Thyroid gland (tissue), 4 donors: ENCODE measurements at regions not wholly inside any gene's neighbourhood (a gene's known extent, or its start where the extent isn't known, plus 50 kb on each side); places are given as distances from the start of the nearest gene placed in this dataset.

ENCODE experiments used
- DNase-seq, 2 donors: peaks; one replicate each; pipeline ENCODE4 v3.0.0-alpha.2; 2019
- H3K27ac ChIP-seq, 3 donors: fragments of 200-600 bp; sonication (generic); 1 replicate in 2 of 3; 2 replicates in 1 of 3; pipeline ENCODE4 v1.5.1; 2016 to 2019; ENCODE audit warnings: mild to moderate bottlenecking in 1 of 3, moderate library complexity in 1 of 3
- H3K27me3 ChIP-seq: fragments of 200-600 bp; sonication (generic); one replicate; pipeline ENCODE4 v1.5.1; 2019
- H3K36me3 ChIP-seq, 2 donors: fragments of 200-600 bp; sonication (generic); one replicate each; pipeline ENCODE4 v1.5.1; 2016 to 2019
- H3K4me1 ChIP-seq, 2 donors: fragments of 200-600 bp; sonication (generic); one replicate each; pipeline ENCODE4 v1.5.1; 2017 to 2019
- H3K4me3 ChIP-seq, 3 donors: fragments of 200-600 bp; sonication (generic); replicated peaks in 1 of 3; 1 replicate in 2 of 3; 2 replicates in 1 of 3; pipeline ENCODE4 v1.5.1; 2016; ENCODE audit warnings: mild to moderate bottlenecking in 1 of 3
- H3K9me3 ChIP-seq: fragments of 200-600 bp; sonication (generic); one replicate; pipeline ENCODE4 v1.5.1; 2017
- CTCF ChIP-seq, 6 experiments: fragments of 200-600 bp in 3 of 6; fragments of 450-650 bp in 3 of 6; sonication (generic) in 3 of 6; IDR thresholded peaks; one replicate each; pipeline ENCODE4 v1.5.1; 2016 to 2019; ENCODE audit warnings: antibody characterized with exemption in 6 of 6, mild to moderate bottlenecking in 2 of 6, inconsistent platforms in 1 of 6, moderate library complexity in 1 of 6
- POLR2A ChIP-seq, 2 donors: fragments of 450-650 bp; IDR thresholded peaks; one replicate each; pipeline ENCODE4 v1.6.1; 2017; ENCODE audit warnings: antibody characterized with exemption in 2 of 2, mild to moderate bottlenecking in 2 of 2, moderate library complexity in 1 of 2
- WGBS, 2 donors: methylation state at CpG; one replicate each; pipeline ENCODE4 v1.1.5; 2017; 5-methylcytosine and 5-hydroxymethylcytosine counted together
- intact Hi-C: fragments of 100-400 bp; cut with DNase I; formaldehyde crosslinking; loops from one replicate; pipeline ENCODE4 v1.15.1; 2023

- H3K27me3 ChIP-seq: no peaks in the 10 kb centered on the region
- H3K36me3 ChIP-seq: no peaks in the 10 kb centered on the region
- intact Hi-C loops: no loop called here
- TF ChIP-seq POLR2A (IDR thresholded peaks at IDR 0.05) (no peak), CTCF (IDR thresholded peaks at IDR 0.05) (no peak)
- no peak for DNase-seq
- H3K27ac ChIP-seq: no peak overlapping the region
- peaks cover 0 to 8% of the 10 kb centered on the region in 2 donors for H3K4me1 ChIP-seq
- H3K4me3 ChIP-seq: no peak overlapping the region
- no peaks in the 10 kb centered on the region for H3K9me3 ChIP-seq
- WGBS, 2 donors: 77 to 84% methylated on average over 3 of the region's 3 CpGs
These were observed 103.7 kb upstream of the GNG12 start for GRCh38 chr1:67937010-67937409.

GRCh38 chr1:67935560-67935959 is 102.3 kb upstream of the GNG12 start:
- no peak overlapping the region for H3K4me3 ChIP-seq
- no peaks in the 10 kb centered on the region for H3K27me3 ChIP-seq
- WGBS, 2 donors: 83 to 93% methylated on average over 1 of the region's 1 CpG
- intact Hi-C loops: no loop called here
- TF ChIP-seq CTCF (IDR thresholded peaks at IDR 0.05): no peak
- no peak for TF ChIP-seq POLR2A (IDR thresholded peaks at IDR 0.05)
- peaks cover 0 to 8% of the 10 kb centered on the region in 2 donors for H3K4me1 ChIP-seq
- no peak overlapping the region for H3K27ac ChIP-seq
- H3K9me3 ChIP-seq: no peaks in the 10 kb centered on the region
- DNase-seq: no peak
- no peaks in the 10 kb centered on the region for H3K36me3 ChIP-seq

- DNase-seq: no peak
- H3K27me3 ChIP-seq: no peaks in the 10 kb centered on the region
- no peak overlapping the region for H3K27ac ChIP-seq
- intact Hi-C loops: no loop called here
- no peaks in the 10 kb centered on the region for H3K4me1 ChIP-seq
- no peak for TF ChIP-seq CTCF (IDR thresholded peaks at IDR 0.05)
- TF ChIP-seq POLR2A (IDR thresholded peaks at IDR 0.05): no peak
- H3K9me3 ChIP-seq: no peaks in the 10 kb centered on the region
- no peaks in the 10 kb centered on the region for H3K36me3 ChIP-seq
- no peak overlapping the region for H3K4me3 ChIP-seq
- 89 to 93% methylated on average over 3 of the region's 3 CpGs for WGBS, 2 donors
These were observed 97.9 kb upstream of the GNG12 start for GRCh38 chr1:67931198-67931597.

- Histone ChIP-seq H3K4me3 (no peak overlapping the region), H3K4me1 (no peaks in the 10 kb centered on the region)
- intact Hi-C loops: no loop called here
These were observed 89.8 kb upstream of the GNG12 start for GRCh38 chr1:67923074-67923473.

More at GRCh38 chr1:67923074-67923473, 89.8 kb upstream of the GNG12 start:
- WGBS, 2 donors: 73 to 80% methylated on average over 1 of the region's 1 CpG
- Histone ChIP-seq H3K27ac (no peak overlapping the region), H3K27me3 (no peaks in the 10 kb centered on the region), H3K9me3 (no peaks in the 10 kb centered on the region), H3K36me3 (no peaks in the 10 kb centered on the region)
- no peak for TF ChIP-seq CTCF (IDR thresholded peaks at IDR 0.05)
- TF ChIP-seq POLR2A (IDR thresholded peaks at IDR 0.05): no peak
- no peak for DNase-seq
